A549 (cell line): ENCODE measurements at regions not wholly inside any gene's neighbourhood (a gene's known extent, or its start where the extent isn't known, plus 50 kb on each side); places are given as distances from the start of the nearest gene placed in this dataset.

ENCODE experiments used
- ATOH8 ChIP-seq: fragments of 250-450 bp; sonication (Bioruptor Pico); IDR thresholded peaks from 2 replicates; pipeline ENCODE4 v1.5.0; 2020; ENCODE audit warnings: low read depth, mild to moderate bottlenecking, moderate library complexity
- CTCF ChIP-seq: fragments of >200 bp; sonication (Bioruptor Twin); formaldehyde crosslinking; IDR thresholded peaks from 3 replicates; pipeline ENCODE4 v1.5.1; 2016
- HDAC2 ChIP-seq: fragments of 200-600 bp; sonication (generic); IDR thresholded peaks from 2 replicates; pipeline ENCODE4 v1.6.1; 2016
- MAX ChIP-seq: IDR thresholded peaks from 2 replicates; pipeline ENCODE4 v1.6.1; 2012

GRCh38 chr14:45728434-45729225 lies 475.6 kb upstream of the MIS18BP1 start:
- TF ChIP-seq MAX (no peak), CTCF (no peak), ATOH8 (CRISPR knock-in tag) (no peak), HDAC2 (no peak)
